Fibroblast of villous mesenchyme (primary cell): ENCODE measurements at regions not wholly inside any gene's neighbourhood (a gene's known extent, or its start where the extent isn't known, plus 50 kb on each side); places are given as distances from the start of the nearest gene placed in this dataset.

Experiments
- DNase-seq: peaks from one replicate; pipeline ENCODE4 v3.0.0-alpha.2; 2010; ENCODE audit warnings: low read depth
- H3K4me3 ChIP-seq: 2 replicates; pipeline ENCODE4 v1.5.1; 2011; ENCODE audit warnings: low read depth, mild to moderate bottlenecking, low read length
- TF ChIP-seq, protein P1 (sequence below): IDR thresholded peaks from 2 replicates; pipeline ENCODE4 v1.5.1; 2012; ENCODE audit warnings: low read depth, mild to moderate bottlenecking, low read length; ENCODE audit not compliant: insufficient read depth

DNA sequence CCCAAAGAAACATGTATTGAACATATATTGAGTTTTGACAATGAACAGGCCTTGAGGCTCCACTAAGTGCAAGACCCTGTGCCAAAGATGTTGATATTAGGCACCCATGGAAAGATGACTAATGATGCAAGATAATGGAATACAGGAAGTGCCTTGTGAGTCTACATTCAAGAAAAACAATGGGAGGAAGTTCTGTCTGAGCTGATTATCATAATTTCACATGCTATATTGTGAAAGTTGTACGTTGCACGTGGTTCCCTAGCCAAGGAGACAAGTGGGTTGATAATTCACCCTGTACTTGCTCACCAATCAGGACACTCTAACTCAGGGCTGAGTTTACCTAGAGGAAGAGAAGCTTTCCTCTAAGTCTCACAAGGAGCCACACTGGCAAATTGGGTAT is 186.9 kb upstream of the STAC start:
- TF ChIP-seq, protein P1, sequence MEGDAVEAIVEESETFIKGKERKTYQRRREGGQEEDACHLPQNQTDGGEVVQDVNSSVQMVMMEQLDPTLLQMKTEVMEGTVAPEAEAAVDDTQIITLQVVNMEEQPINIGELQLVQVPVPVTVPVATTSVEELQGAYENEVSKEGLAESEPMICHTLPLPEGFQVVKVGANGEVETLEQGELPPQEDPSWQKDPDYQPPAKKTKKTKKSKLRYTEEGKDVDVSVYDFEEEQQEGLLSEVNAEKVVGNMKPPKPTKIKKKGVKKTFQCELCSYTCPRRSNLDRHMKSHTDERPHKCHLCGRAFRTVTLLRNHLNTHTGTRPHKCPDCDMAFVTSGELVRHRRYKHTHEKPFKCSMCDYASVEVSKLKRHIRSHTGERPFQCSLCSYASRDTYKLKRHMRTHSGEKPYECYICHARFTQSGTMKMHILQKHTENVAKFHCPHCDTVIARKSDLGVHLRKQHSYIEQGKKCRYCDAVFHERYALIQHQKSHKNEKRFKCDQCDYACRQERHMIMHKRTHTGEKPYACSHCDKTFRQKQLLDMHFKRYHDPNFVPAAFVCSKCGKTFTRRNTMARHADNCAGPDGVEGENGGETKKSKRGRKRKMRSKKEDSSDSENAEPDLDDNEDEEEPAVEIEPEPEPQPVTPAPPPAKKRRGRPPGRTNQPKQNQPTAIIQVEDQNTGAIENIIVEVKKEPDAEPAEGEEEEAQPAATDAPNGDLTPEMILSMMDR: no peak
- DNase-seq: no peak
- no peak overlapping the region for H3K4me3 ChIP-seq

DNA sequence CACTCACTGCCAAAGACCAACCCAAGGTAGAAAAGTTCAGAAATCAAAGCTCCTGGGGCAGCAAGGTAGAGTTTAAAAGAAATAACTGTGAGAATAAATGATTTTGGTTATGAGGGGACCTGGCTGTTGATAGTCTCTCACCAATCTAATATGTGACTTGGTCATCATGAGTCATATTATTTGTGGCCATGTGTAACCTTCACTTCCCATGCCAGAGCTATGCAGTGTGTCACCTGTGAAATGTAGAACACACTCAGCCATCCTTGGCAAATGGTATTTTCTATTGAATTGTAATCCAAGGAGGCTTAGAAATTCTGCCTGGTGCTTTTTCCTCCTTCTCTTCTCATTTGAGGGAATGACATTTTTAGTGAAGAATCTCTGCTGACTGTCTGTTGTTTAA is 184.2 kb upstream of the STAC start:
- no peak for DNase-seq
- TF ChIP-seq, protein P1: no peak
- H3K4me3 ChIP-seq: no peak overlapping the region

DNA sequence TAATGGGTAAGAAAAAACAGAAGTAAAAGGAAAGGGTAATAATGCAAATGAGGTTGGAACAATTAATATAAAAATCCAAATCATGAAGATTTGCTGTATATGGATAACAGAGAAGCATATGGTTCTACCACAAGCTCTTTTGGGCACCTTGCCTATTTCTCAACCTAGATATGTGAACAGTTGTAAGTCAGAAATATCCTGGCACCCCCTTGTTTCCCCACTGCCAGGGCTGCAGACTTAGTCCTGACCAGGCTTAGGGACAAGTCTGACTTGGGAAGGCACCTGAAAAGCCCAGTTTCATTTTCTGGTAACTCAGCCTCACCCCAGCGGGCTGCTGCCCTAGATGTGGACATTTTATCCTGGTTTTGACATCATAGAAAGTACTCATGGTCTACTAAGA is 183.2 kb upstream of the STAC start:
- TF ChIP-seq, protein P1: no peak
- no peak overlapping the region for H3K4me3 ChIP-seq
- no peak for DNase-seq

DNA sequence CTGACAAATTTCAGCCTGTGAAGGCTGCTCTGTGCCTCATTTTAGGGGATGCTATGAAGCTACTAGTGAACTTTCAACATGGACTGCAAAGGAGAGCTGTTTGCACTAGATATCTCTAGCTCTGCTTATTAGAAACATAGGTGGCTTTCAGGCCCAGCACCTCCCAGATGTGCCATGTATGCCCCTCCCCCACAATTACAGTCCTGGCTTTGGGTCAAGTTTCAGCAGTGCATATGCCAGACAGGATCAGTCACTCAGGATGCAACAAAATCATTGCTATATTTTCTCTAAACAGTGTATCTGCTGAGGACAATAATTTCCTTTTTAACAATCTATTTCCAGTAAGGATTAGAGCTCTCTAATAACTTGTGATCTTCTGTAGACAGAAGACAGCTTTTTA is 178.8 kb upstream of the STAC start:
- no peak overlapping the region for H3K4me3 ChIP-seq
- TF ChIP-seq, protein P1: no peak
- no peak for DNase-seq

DNA sequence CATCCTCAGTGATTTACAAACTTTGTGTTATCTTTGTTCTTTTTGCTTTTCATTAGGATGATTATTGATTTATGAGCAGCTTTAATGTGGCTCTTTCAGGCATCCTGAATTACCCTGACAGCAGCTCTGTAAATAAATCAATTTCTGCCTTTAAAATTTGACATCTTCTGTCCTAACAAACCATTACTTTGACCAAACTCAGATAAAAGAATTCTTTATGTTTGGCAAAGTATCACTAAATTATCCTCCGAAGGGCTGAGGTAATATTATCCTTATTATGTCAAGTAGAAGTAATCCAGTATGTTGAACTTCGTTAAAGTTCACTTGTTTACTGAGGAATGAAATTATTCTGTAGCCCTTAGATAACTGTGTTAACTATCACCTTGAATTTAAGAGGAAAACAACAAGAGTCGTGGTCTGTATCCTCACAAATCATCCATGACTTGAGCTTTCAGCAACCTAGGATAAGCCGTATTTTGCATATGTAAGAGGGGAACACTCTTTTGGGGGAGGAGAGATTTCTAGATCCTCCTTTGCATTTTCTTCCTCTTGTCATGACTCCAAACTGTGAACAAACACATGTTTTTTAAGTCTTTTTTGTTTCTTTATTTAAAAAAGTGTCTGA is 173.2 kb upstream of the STAC start:
- TF ChIP-seq, protein P1: no peak
- DNase-seq: no peak
- no peak overlapping the region for H3K4me3 ChIP-seq

DNA sequence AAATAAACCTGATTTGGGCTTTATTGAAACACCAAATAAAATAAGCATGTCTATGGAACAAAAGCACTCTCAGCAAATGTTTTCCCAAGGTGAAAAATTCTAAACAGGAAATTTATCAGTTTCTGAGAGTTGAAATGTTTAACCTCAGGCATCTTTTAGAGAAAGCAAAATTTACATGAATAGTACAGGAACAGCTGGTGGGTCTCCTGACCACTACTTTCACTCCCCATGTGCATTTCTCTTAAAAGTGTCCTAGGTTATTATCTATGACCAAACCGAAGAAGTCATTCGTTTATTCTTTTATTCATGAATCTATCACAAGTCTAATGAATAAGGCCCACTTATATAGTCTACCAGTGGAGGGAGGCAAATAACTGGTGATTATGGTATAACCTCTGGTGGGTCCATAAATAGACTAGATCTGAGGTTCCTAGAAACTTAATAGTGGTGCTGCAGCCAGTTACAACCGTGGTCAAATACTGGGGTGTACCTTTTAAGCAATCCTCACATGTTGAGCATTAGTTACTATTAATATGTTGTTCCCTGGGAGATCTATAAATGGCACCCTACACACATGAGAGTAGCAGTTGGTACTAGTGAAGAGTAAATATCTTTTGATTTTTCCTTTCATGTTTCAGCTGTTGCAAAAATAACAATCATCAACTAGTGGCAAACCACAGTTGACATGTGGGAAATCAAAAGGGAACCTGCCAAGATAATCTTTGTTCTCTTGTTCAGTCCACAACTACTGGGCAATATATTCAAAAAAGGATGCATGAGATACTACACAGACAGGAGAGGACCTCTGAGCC is 169.3 kb upstream of the STAC start:
- DNase-seq: no peak
- TF ChIP-seq, protein P1: no peak
- H3K4me3 ChIP-seq: no peak overlapping the region
